GM21515 (cell line): ENCODE measurements at regions not wholly inside any gene's neighbourhood (a gene's known extent, or its start where the extent isn't known, plus 50 kb on each side); places are given as distances from the start of the nearest gene placed in this dataset.
"Not testable (repeated sequence)": the region's sequence is repeated elsewhere in the genome, so short reads cannot be mapped to it uniquely, and the experiment has no call there.

Experiments
- ATAC-seq: cut with Tn5 transposase; IDR thresholded peaks from one replicate; pipeline ENCODE4 v1.9.1; 2021; ENCODE audit not compliant: unreplicated experiment

- ATAC-seq: no peak
Observed at GRCh38 chr13:110809871-110810486, 96.5 kb downstream of the ING1 start.

GRCh38 chr13:110811008-110811720 is 97.7 kb downstream of the ING1 start:
- no peak for ATAC-seq

- ATAC-seq: no peak
Observed at GRCh38 chr13:110811771-110812120, 98.2 kb downstream of the ING1 start.

GRCh38 chr13:110812121-110812868 is 98.8 kb downstream of the ING1 start:
- ATAC-seq: no peak

- no peak for ATAC-seq
Observed at GRCh38 chr13:110812869-110813645, 99.6 kb downstream of the ING1 start.

GRCh38 chr13:110813646-110814624 is 100.4 kb downstream of the ING1 start:
- no peak for ATAC-seq

- ATAC-seq: no peak
Observed at GRCh38 chr13:110815471-110816204, 99.2 kb downstream of the ANKRD10 start.

GRCh38 chr13:110816500-110816899 is 98.4 kb downstream of the ANKRD10 start:
- no peak for ATAC-seq

- ATAC-seq: no peak
Observed at GRCh38 chr13:110817143-110817542, 97.7 kb downstream of the ANKRD10 start.

GRCh38 chr13:110818747-110819146 is 96.1 kb downstream of the ANKRD10 start:
- ATAC-seq: no peak

GRCh38 chr13:110819203-110820014 is 95.5 kb downstream of the ANKRD10 start:
- peak; percentile 92 for ATAC-seq

- ATAC-seq: no peak
Observed at GRCh38 chr13:110820322-110820721, 94.5 kb downstream of the ANKRD10 start.

- ATAC-seq: not testable (repeated sequence)
Observed at GRCh38 chr13:110821837-110822668, 92.8 kb downstream of the ANKRD10 start.

- ATAC-seq: no peak
Observed at GRCh38 chr13:110822669-110822945, 92.3 kb downstream of the ANKRD10 start.

GRCh38 chr13:110824702-110825300 is 90.1 kb downstream of the ANKRD10 start:
- ATAC-seq: no peak

- ATAC-seq: no peak
Observed at GRCh38 chr13:110825516-110825915, 89.4 kb downstream of the ANKRD10 start.

- ATAC-seq: no peak
Observed at GRCh38 chr13:110826101-110826500, 88.8 kb downstream of the ANKRD10 start.
